GM18868 (cell line): ENCODE measurements at regions not wholly inside any gene's neighbourhood (a gene's known extent, or its start where the extent isn't known, plus 50 kb on each side); places are given as distances from the start of the nearest gene placed in this dataset.

ENCODE experiments used
- ATAC-seq: cut with Tn5 transposase; IDR thresholded peaks from one replicate; pipeline ENCODE4 v1.9.1; 2021; ENCODE audit warnings: mild to moderate bottlenecking, moderate library complexity; ENCODE audit not compliant: unreplicated experiment

DNA sequence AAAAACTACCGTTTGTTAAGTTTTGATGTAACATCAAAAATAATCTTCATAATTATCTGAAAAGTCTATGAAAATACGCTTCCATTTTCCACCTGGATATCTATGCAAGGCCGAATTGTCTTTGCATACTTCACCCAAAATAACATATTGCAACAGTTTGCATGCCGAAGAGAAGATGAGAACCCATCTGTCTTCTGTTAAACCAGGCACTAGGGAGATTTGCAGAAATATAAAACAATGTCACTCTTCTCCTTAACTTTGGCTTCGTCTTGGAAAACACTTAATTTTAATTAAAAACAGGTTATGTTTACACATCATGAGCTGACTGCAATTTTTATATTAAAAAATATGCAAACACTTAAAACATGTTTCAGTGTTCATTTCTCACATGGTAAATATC, 1325.8 kb downstream of the TBC1D22A start:
- no peak for ATAC-seq

DNA sequence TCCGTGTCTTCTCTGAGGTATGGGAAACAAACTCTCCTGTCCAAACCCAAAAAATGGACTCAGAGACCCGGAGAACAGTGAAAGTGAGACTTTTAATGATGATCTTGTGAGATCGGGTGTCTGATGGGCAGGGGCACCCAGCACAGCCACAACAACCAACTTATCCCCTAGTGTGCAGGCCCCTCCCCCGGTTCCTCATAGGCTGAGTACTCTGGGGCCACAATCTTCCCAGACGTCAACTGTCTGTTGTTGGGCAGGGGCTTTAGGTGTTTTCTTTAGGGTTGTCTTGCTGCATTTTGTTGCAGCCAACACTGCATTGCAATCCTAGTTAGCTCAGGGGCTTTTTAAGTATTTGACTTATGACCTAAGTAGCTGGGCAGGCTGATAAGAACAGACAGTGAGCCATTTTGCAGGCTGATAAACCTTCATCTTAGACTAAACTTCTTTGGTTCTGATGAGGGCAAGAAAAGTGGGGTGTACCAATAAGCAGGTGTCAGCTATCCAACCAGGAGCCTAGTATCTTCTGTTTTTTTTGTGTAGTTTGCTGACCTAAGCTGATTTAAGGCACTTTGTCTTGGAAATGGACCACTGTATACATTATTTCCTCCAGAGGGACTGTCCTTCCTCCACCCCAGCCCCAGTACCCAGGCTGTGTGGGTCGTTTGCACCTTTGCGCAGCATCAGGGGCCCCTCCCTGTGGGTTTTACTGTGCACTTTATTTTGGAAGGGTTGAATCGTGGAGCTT, 1323.6 kb downstream of the TBC1D22A start:
- ATAC-seq: no peak

DNA sequence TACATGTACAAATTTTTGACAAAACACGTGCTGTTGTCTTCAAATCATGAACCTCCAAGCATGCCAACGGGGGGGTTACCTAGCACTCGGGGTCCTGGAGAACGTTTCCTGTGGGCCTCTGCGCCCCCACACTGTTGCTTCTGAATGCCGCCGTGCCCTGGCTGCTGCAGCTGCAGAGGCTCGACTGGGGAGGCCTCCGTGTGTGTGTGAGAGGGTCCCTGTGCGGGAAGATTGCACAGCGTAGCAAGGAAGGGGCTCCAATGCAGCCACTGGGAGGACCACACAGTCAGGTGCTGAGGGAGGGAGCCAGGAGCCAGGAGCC, 1322.2 kb downstream of the TBC1D22A start:
- no peak for ATAC-seq

GRCh38 chr22:48084041-48084728, 1321.7 kb downstream of the TBC1D22A start:
- ATAC-seq: no peak

- ATAC-seq: no peak
Observed at GRCh38 chr22:48083502-48083901, 1321.1 kb downstream of the TBC1D22A start.

DNA sequence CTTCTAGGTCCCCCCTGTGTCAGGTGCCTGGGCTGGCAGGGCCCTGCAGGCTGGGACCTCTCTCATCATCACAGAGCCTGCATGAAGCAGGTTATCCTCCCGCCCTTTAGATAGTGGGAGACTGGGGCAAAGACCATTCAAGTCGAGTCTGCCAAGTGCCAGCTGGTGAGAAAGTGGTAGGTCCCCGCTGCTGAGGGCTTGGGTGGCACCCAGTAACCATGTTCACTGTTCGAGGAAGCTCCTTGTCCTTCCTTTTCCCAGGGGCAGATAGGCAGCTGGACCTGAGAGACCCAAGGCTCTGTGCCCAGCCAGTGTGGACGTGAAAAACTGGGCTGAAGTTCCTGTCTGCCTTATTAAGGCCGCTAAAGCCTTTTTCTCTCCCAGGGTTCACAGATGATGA, 1319.8 kb downstream of the TBC1D22A start:
- no peak for ATAC-seq

DNA sequence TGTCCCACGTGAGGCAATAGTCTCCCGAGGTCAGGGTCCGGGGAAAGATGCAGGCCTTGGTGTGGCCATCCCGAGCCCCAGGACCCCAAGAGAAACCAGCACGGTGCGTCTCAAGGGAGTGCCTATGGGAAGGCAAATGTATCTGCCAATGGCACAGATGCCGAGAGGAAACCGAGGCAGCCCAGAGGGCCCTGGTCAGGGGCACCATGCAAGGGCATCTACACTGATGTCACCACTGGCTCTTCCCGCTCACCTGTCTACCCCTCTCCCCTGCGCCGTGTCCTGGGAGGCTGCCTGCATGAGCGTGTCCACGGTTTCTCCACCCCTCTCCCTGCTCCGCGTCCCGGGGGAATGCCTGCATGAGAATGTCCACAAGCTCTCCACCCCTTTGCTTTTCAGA, 1318.8 kb downstream of the TBC1D22A start:
- ATAC-seq: no peak

DNA sequence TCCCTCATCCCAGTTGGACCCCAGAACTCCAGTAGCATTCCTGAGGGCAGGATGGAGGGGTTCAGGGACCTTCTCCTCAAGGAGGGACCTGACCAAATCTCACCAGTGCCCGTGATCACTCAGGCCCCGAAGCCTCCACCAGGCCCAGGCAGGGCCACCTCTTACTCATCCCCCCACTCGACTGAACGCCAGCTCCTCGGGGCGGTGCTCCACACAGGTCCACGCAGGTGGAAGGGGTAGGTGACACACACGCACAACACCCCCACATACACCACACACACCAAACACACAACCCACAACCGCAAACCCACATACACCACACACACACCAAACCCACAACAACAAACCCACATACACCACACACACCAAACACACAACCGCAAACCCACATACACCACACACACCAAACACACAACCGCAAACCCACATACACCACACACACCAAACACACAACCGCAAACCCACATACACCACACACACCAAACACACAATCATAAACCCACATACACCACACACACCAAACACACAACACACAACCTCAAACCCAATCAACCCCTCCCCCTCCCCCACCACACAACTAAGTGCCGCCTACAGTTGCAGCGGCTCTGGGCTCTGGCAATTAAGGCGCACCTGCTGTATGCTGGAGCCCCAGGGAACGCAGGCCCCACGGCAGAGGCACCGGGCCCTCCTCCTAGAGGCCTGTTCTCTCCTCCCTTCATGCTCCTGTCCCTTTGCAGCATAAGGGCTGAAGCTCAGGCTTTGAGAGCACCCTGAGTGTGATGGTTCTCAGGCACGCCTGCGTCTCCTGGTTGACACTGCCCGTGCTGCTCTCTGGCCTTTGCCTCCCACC, 1318.1 kb downstream of the TBC1D22A start:
- ATAC-seq: no peak

GRCh38 chr22:48079505-48080290, 1317.2 kb downstream of the TBC1D22A start:
- ATAC-seq: no peak

DNA sequence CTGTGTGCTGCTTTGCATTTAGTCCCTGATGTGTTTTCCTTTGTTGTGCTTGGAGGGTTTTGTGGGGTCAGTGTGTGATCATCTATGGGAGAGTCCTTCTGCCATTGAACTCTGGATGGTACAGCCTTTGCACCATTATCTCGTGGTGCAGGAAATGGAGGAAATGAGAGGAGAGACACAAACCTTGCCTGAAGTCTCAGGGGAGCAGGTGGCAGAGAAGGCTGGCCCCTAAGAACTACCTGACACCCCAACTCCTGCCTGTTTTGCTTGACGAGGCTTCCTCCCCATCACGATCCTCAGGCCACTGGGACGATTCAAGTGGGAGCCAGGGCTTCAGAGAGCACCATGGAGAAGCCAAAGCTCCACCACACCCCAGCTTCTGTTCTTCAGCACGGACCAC, 1316.4 kb downstream of the TBC1D22A start:
- ATAC-seq: no peak

- ATAC-seq: no peak
Observed at GRCh38 chr22:48077699-48078098, 1315.2 kb downstream of the TBC1D22A start.

DNA sequence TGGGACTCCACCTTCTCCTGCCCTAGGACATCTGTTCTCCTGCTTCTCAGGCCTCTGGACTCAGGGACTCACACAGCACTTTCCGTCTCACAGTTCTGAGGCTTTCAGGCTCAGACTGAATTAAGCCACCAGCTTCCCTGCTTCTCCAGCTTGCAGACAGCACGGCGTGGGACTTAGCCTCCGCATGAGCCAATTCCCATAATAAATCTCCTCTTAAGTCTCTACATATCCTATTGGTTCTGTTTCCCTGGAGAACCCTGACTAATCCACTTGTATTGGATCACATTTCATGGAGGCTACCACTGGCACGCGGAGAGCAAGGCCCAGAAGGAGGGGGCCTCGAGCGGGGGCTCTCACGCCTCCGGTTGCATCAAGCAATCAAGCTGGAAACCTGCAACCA, 1313.6 kb downstream of the TBC1D22A start:
- ATAC-seq: no peak

DNA sequence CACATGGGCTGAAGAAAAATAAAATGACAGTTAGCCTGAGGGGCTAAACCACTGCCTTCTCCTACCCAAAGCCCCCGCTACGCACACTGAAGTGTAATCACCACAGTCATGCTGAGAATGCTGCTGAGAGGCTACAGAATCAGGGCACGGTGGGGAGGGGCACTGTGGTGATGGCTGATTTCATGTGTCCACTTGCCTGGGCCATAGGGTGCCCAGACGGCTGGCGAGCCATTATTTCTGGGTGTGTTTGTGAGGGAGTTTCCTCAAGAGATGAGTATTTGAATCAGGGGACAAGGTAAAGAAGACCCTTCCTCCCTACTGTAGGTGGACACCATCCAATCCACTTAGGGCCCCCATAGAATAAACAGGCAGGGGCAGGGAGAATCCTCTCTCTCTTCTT, 1313.2 kb downstream of the TBC1D22A start:
- no peak for ATAC-seq

DNA sequence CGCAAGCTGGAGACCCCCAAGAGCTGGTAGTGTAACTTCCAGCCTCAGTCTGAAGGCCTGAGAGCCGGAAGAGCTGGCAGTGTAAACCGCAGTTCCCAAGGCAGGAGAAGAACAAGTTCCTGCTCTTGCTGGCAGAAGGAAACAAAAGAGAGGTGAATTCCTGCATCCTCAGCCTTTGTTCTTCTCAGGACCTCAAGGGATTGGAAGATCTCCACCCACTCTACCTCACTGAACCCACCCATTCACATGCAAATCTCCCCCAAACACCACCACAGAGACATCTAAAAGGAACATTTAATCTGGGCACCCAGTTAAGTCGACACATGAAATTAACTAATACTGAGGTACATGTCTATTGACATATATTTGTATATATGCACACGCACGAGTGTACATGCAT, 1310.3 kb downstream of the TBC1D22A start:
- ATAC-seq: no peak

- no peak for ATAC-seq
Observed at GRCh38 chr22:48071828-48072227, 1309.4 kb downstream of the TBC1D22A start.

- no peak for ATAC-seq
Observed at GRCh38 chr22:48071305-48071704, 1308.9 kb downstream of the TBC1D22A start.

DNA sequence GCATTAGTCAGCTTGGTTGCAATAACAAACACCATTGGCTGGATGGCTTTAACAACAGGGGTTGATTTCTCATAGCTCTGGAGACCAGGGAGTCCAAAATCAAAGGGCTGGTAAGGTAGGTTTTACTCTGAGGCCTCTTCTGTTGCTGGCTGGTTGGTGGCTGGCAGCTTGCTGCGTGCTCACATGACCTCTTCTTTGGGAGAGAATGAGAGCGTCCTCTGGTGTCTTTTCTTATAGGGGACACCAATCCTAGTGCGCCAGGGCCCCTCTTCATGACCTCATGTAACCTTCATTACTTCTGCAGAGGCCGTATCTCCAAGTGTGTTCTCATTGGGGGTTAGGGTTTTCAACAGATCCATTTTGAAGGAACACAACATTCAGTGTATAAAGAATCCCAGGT, 1308.3 kb downstream of the TBC1D22A start:
- no peak for ATAC-seq

DNA sequence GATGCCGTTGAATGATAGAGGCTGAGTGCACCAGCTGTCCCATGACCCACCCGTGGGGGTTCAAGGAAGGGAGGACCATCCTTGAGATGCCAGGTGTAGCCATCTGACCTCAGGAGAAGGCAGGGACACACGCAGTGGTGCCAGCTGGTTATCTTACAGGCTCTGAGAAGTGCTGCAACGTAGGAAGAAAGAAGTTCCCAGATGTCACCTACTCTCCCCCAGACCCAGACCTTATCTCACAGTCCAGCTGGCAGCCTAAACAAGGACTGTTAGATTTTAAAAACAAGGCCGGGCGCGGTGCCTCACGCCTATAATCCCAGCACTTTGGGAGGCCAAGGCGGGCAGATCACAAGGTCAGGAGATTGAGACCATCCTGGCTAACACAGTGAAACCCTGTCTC, 1307.6 kb downstream of the TBC1D22A start:
- no peak for ATAC-seq

GRCh38 chr22:48069256-48069655, 1306.8 kb downstream of the TBC1D22A start:
- ATAC-seq: no peak

GRCh38 chr22:48068323-48068885, 1306.0 kb downstream of the TBC1D22A start:
- ATAC-seq: no peak

DNA sequence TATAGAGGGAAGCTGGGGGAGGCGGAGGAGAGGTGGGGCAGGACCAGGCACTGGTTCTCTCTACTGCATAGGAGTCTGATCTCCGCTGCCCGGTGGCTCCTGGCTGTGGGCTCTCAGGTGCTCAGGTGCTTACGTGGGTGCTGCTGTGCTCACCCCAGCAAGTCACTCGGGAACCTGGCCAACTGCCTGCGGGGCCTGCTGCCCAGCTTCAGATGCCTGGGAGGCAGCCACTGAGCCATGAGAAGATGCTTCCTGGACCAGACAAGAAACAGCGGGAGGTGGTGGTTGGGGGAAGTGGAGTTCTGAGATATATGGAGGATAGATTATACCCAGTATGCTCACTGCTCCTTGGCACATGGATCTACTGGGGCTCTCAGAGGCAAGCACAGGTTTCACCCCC, 1303.4 kb downstream of the TBC1D22A start:
- ATAC-seq: no peak
